Fibroblast of lung (primary cell): ENCODE measurements at regions not wholly inside any gene's neighbourhood (a gene's known extent, or its start where the extent isn't known, plus 50 kb on each side); places are given as distances from the start of the nearest gene placed in this dataset.

Experiments
- EZH2 ChIP-seq: IDR thresholded peaks from 2 replicates; pipeline ENCODE4 v1.5.1; 2012; ENCODE audit warnings: low read length, control low read depth, mild to moderate bottlenecking; ENCODE audit errors: missing control alignments
- TF ChIP-seq, protein P1 (sequence below), 2 donors: IDR thresholded peaks in 1 of 2; conservative IDR thresholded peaks in 1 of 2; 1 replicate in 1 of 2; 2 replicates in 1 of 2; pipeline ENCODE4 v1.5.1; 2011 to 2012; ENCODE audit warnings: low read length in 2 of 2, control low read depth in 1 of 2, inconsistent platforms in 1 of 2, low read depth in 1 of 2, mild to moderate bottlenecking in 1 of 2

DNA sequence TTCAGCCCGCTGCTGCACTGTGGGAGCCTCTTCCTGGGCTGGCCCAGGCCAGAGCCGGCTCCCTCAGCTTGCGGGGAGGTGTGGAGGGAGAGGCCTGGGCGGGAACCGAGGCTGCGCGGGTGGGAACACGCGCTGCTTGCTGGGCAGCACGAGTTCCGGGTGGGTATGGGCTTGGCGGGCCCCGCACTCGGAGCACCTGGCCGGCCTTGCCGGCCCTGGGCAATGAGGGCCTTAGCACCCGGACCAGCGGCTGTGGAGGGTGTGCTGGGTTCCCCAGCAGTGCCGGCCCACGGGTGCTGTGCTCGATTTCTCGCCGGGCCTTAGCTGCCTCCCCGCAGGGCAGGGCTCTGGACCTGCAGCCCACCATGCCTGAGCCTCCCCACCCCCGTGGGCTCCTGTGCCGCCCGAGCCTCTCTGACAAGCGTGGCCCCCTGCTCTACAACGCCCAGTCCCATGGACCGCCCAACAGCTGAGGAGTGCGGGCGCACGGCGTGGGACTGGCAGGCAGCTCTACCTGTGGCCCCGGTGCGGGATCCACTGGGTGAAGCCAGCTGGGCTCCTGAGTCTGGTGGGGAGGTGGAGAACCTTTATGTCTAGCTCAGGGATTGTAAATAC is 1366.4 kb upstream of the NUDT12 start:
- TF ChIP-seq, protein P1, sequence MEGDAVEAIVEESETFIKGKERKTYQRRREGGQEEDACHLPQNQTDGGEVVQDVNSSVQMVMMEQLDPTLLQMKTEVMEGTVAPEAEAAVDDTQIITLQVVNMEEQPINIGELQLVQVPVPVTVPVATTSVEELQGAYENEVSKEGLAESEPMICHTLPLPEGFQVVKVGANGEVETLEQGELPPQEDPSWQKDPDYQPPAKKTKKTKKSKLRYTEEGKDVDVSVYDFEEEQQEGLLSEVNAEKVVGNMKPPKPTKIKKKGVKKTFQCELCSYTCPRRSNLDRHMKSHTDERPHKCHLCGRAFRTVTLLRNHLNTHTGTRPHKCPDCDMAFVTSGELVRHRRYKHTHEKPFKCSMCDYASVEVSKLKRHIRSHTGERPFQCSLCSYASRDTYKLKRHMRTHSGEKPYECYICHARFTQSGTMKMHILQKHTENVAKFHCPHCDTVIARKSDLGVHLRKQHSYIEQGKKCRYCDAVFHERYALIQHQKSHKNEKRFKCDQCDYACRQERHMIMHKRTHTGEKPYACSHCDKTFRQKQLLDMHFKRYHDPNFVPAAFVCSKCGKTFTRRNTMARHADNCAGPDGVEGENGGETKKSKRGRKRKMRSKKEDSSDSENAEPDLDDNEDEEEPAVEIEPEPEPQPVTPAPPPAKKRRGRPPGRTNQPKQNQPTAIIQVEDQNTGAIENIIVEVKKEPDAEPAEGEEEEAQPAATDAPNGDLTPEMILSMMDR (conservative IDR thresholded peaks at IDR 0.05 in 1 of 2, IDR thresholded peaks at IDR 0.05 in 1 of 2; ENCODE audit: low read depth in 1 of 2, low read length in 2 of 2): no peak
- TF ChIP-seq EZH2: no peak
